Activated CD4-positive, alpha-beta T cell treated with anti-CD3 and anti-CD28 coated beads for 36 hours (primary cell): ENCODE measurements at regions not wholly inside any gene's neighbourhood (a gene's known extent, or its start where the extent isn't known, plus 50 kb on each side); places are given as distances from the start of the nearest gene placed in this dataset.
"Not testable (repeated sequence)": the region's sequence is repeated elsewhere in the genome, so short reads cannot be mapped to it uniquely, and the experiment has no call there.

Source experiments
- ATAC-seq: fragments of 200-7000 bp; cut with Tn5 transposase; one replicate; pipeline ENCODE4 v1.10.0; 2021; ENCODE audit warnings: mild to moderate bottlenecking, moderate library complexity
- CTCF ChIA-PET: fragments of 350-600 bp; sonication (Branson Sonifier 250); formaldehyde crosslinking; loops from one replicate; lab custom pipeline; 2021; ENCODE audit warnings: antibody characterized with exemption; lab: Charles Lee
- POLR2A ChIA-PET: fragments of 350-600 bp; sonication (Branson Sonifier 250); formaldehyde crosslinking; loops from one replicate; lab custom pipeline; 2021; ENCODE audit warnings: antibody characterized with exemption, inconsistent platforms; lab: Charles Lee
- DNase-seq: peaks from one replicate; pipeline ENCODE4 v3.0.0-alpha.2; 2020
- H3K27ac Mint-ChIP-seq: one replicate; pipeline ENCODE4 v1.8.0; 2021; ENCODE audit warnings: mixed read lengths
- H3K27me3 Mint-ChIP-seq: one replicate; pipeline ENCODE4 v1.8.0; 2021; ENCODE audit warnings: mixed read lengths
- H3K36me3 Mint-ChIP-seq: one replicate; pipeline ENCODE4 v1.8.0; 2021; ENCODE audit warnings: low read depth, mixed read lengths
- H3K4me1 Mint-ChIP-seq: one replicate; pipeline ENCODE4 v1.8.0; 2021; ENCODE audit warnings: mixed read lengths
- H3K4me3 Mint-ChIP-seq: one replicate; pipeline ENCODE4 v1.8.0; 2021; ENCODE audit warnings: mild to moderate bottlenecking, moderate library complexity, mixed read lengths
- H3K9me3 Mint-ChIP-seq: one replicate; pipeline ENCODE4 v1.8.0; 2021; ENCODE audit warnings: low read depth, mixed read lengths
- intact Hi-C, 2 experiments: fragments of 100-400 bp; cut with DNase I in 1 of 2; cut with micrococcal nuclease in 1 of 2; formaldehyde crosslinking; loops; one replicate each; pipeline versions ENCODE4 v1.14.2 to v1.15.1; 2022 to 2024; cut with DNase I, micrococcal nuclease

- H3K4me3 Mint-ChIP-seq: no peak overlapping the region
- no peak for ATAC-seq
- DNase-seq: no peak
- intact Hi-C loops: no loop called here
- no peaks in the 10 kb centered on the region for H3K36me3 Mint-ChIP-seq
- H3K27ac Mint-ChIP-seq: no peak overlapping the region
- POLR2A ChIA-PET: no interaction called here
- CTCF ChIA-PET: no interaction called here
- no peaks in the 10 kb centered on the region for H3K4me1 Mint-ChIP-seq
- no peaks in the 10 kb centered on the region for H3K9me3 Mint-ChIP-seq
- H3K27me3 Mint-ChIP-seq: peaks cover 2% of the 10 kb centered on the region
Measured at GRCh38 chr11:71136095-71136845, 116.1 kb downstream of the SHANK2 start.

- no peaks in the 10 kb centered on the region for H3K36me3 Mint-ChIP-seq
- intact Hi-C loops: no loop called here
- no peaks in the 10 kb centered on the region for H3K9me3 Mint-ChIP-seq
- no peak overlapping the region for H3K27ac Mint-ChIP-seq
- H3K4me3 Mint-ChIP-seq: no peak overlapping the region
- H3K4me1 Mint-ChIP-seq: no peaks in the 10 kb centered on the region
- CTCF ChIA-PET: no interaction called here
- peaks cover 2% of the 10 kb centered on the region for H3K27me3 Mint-ChIP-seq
- no peak for ATAC-seq
- POLR2A ChIA-PET: no interaction called here
- DNase-seq: no peak
Measured at GRCh38 chr11:71135112-71135511, 117.3 kb downstream of the SHANK2 start.

GRCh38 chr11:71133946-71134345, 118.4 kb downstream of the SHANK2 start:
- POLR2A ChIA-PET: interaction anchor here (0.7 kb wide), 1 partner anchor 20 kb away, joined by 3 read pairs; no protein-coding TSS in a partner anchor
- Mint-ChIP-seq H3K27ac (no peak overlapping the region), H3K4me3 (no peak overlapping the region), H3K36me3 (no peaks in the 10 kb centered on the region), H3K27me3 (peaks cover 2% of the 10 kb centered on the region), H3K9me3 (no peaks in the 10 kb centered on the region), H3K4me1 (no peaks in the 10 kb centered on the region)
- DNase-seq (no peak), ATAC-seq (no peak)
- CTCF ChIA-PET: no interaction called here
- intact Hi-C loops: no loop called here

- Mint-ChIP-seq H3K27me3 (peaks cover 2% of the 10 kb centered on the region), H3K36me3 (no peaks in the 10 kb centered on the region), H3K4me1 (no peaks in the 10 kb centered on the region), H3K27ac (no peak overlapping the region), H3K4me3 (no peak overlapping the region), H3K9me3 (no peaks in the 10 kb centered on the region)
- ChIA-PET CTCF (no interaction called here), POLR2A (no interaction called here)
- DNase-seq: no peak
- intact Hi-C loops: no loop called here
- no peak for ATAC-seq
Measured at GRCh38 chr11:71131861-71132260, 120.5 kb downstream of the SHANK2 start.

- H3K36me3 Mint-ChIP-seq: no peaks in the 10 kb centered on the region
Measured at GRCh38 chr11:71130106-71130505, 122.3 kb downstream of the SHANK2 start.

GRCh38 chr11:71129624-71130023, 122.8 kb downstream of the SHANK2 start:
- POLR2A ChIA-PET: no interaction called here
- DNase-seq (no peak), ATAC-seq (no peak)
- Mint-ChIP-seq H3K27me3 (no peaks in the 10 kb centered on the region), H3K36me3 (no peaks in the 10 kb centered on the region), H3K4me3 (no peak overlapping the region), H3K4me1 (no peaks in the 10 kb centered on the region), H3K27ac (no peak overlapping the region), H3K9me3 (no peaks in the 10 kb centered on the region)
- CTCF ChIA-PET: interaction anchor here (0.6 kb wide), 1 partner anchor 183 kb away, joined by 3 read pairs; no protein-coding TSS in a partner anchor
- intact Hi-C loops: no loop called here

More at GRCh38 chr11:71130106-71130505, 122.3 kb downstream of the SHANK2 start:
- POLR2A ChIA-PET: no interaction called here
- peaks cover 2% of the 10 kb centered on the region for H3K27me3 Mint-ChIP-seq
- no peaks in the 10 kb centered on the region for H3K4me1 Mint-ChIP-seq
- H3K27ac Mint-ChIP-seq: no peak overlapping the region
- CTCF ChIA-PET: no interaction called here
- intact Hi-C loops: no loop called here
- no peak for DNase-seq
- H3K4me3 Mint-ChIP-seq: no peak overlapping the region
- no peaks in the 10 kb centered on the region for H3K9me3 Mint-ChIP-seq
- no peak for ATAC-seq

GRCh38 chr11:71127806-71128205, 124.6 kb downstream of the SHANK2 start:
- Mint-ChIP-seq H3K4me3 (no peak overlapping the region), H3K36me3 (no peaks in the 10 kb centered on the region), H3K27me3 (no peaks in the 10 kb centered on the region), H3K9me3 (peaks cover 3% of the 10 kb centered on the region), H3K4me1 (no peaks in the 10 kb centered on the region), H3K27ac (no peak overlapping the region)
- ChIA-PET CTCF (no interaction called here), POLR2A (no interaction called here)
- no peak for DNase-seq
- ATAC-seq: no peak
- intact Hi-C loops: no loop called here

- DNase-seq, H3K27me3 Mint-ChIP-seq, ATAC-seq, H3K9me3 Mint-ChIP-seq, CTCF ChIA-PET, H3K4me1 Mint-ChIP-seq, H3K27ac Mint-ChIP-seq, H3K4me3 Mint-ChIP-seq, H3K36me3 Mint-ChIP-seq, intact Hi-C loops: not testable (repeated sequence)
- POLR2A ChIA-PET: interaction anchor here (0.5 kb wide), 1 partner anchor 499 kb away, joined by 4 read pairs; no protein-coding TSS in a partner anchor
Measured at GRCh38 chr11:71126401-71126800, 126.0 kb downstream of the SHANK2 start.

GRCh38 chr11:71125150-71125549, 127.2 kb downstream of the SHANK2 start:
- POLR2A ChIA-PET: no interaction called here
- no peak for ATAC-seq
- CTCF ChIA-PET: no interaction called here
- no peak overlapping the region for H3K27ac Mint-ChIP-seq
- H3K36me3 Mint-ChIP-seq: no peaks in the 10 kb centered on the region
- no peaks in the 10 kb centered on the region for H3K4me1 Mint-ChIP-seq
- DNase-seq: no peak
- H3K27me3 Mint-ChIP-seq: no peaks in the 10 kb centered on the region
- H3K4me3 Mint-ChIP-seq: no peak overlapping the region
- H3K9me3 Mint-ChIP-seq: peaks cover 3% of the 10 kb centered on the region
- intact Hi-C loops: no loop called here

- no peak for DNase-seq
- Mint-ChIP-seq H3K4me1 (no peaks in the 10 kb centered on the region), H3K4me3 (no peak overlapping the region), H3K27ac (no peak overlapping the region), H3K36me3 (no peaks in the 10 kb centered on the region), H3K27me3 (peaks cover 4% of the 10 kb centered on the region), H3K9me3 (peaks cover 3% of the 10 kb centered on the region)
- ATAC-seq: no peak
- ChIA-PET CTCF (no interaction called here), POLR2A (no interaction called here)
- intact Hi-C loops: no loop called here
Measured at GRCh38 chr11:71124127-71124526, 128.2 kb downstream of the SHANK2 start.

- no peak overlapping the region for H3K4me3 Mint-ChIP-seq
- peak; percentile 8 for DNase-seq
- no peak overlapping the region for H3K27ac Mint-ChIP-seq
- POLR2A ChIA-PET: no interaction called here
- peaks cover 10% of the 10 kb centered on the region for H3K27me3 Mint-ChIP-seq
- intact Hi-C loops: no loop called here
- no peaks in the 10 kb centered on the region for H3K4me1 Mint-ChIP-seq
- peaks cover 3% of the 10 kb centered on the region for H3K9me3 Mint-ChIP-seq
- no peak for ATAC-seq
- no peaks in the 10 kb centered on the region for H3K36me3 Mint-ChIP-seq
- CTCF ChIA-PET: interaction anchor here (0.6 kb wide), 1 partner anchor 265 kb away, joined by 3 read pairs; no protein-coding TSS in a partner anchor
Measured at GRCh38 chr11:71120471-71120896, 131.9 kb downstream of the SHANK2 start.

GRCh38 chr11:71119656-71120269, 132.6 kb downstream of the SHANK2 start:
- H3K4me3 Mint-ChIP-seq: no peak overlapping the region

More at GRCh38 chr11:71119656-71120269, 132.6 kb downstream of the SHANK2 start:
- peaks cover 10% of the 10 kb centered on the region for H3K27me3 Mint-ChIP-seq
- no peaks in the 10 kb centered on the region for H3K4me1 Mint-ChIP-seq
- H3K9me3 Mint-ChIP-seq: peaks cover 3% of the 10 kb centered on the region
- ATAC-seq: no peak
- H3K36me3 Mint-ChIP-seq: no peaks in the 10 kb centered on the region
- intact Hi-C loops: no loop called here
- CTCF ChIA-PET: interaction anchor here (0.6 kb wide), 1 partner anchor 266 kb away, joined by 3 read pairs; no protein-coding TSS in a partner anchor
- H3K27ac Mint-ChIP-seq: no peak overlapping the region
- DNase-seq: no peak
- POLR2A ChIA-PET: no interaction called here
